H54 (cell line): ENCODE measurements at regions not wholly inside any gene's neighbourhood (a gene's known extent, or its start where the extent isn't known, plus 50 kb on each side); places are given as distances from the start of the nearest gene placed in this dataset.

Experiments used
- DNase-seq: peaks from one replicate; pipeline ENCODE4 v3.0.0; 2011; ENCODE audit warnings: low spot score, mixed read lengths; ENCODE audit not compliant: insufficient read length
- FAIRE-seq: peaks from 3 replicates; lab custom pipeline; 2011; peaks lifted over from hg19 to GRCh38; lab: Jason Lieb, UNC
- POLR2A ChIP-seq: IDR thresholded peaks from 2 replicates; pipeline ENCODE4 v1.6.1; 2011; ENCODE audit warnings: low read depth, mild to moderate bottlenecking, low read length

DNA sequence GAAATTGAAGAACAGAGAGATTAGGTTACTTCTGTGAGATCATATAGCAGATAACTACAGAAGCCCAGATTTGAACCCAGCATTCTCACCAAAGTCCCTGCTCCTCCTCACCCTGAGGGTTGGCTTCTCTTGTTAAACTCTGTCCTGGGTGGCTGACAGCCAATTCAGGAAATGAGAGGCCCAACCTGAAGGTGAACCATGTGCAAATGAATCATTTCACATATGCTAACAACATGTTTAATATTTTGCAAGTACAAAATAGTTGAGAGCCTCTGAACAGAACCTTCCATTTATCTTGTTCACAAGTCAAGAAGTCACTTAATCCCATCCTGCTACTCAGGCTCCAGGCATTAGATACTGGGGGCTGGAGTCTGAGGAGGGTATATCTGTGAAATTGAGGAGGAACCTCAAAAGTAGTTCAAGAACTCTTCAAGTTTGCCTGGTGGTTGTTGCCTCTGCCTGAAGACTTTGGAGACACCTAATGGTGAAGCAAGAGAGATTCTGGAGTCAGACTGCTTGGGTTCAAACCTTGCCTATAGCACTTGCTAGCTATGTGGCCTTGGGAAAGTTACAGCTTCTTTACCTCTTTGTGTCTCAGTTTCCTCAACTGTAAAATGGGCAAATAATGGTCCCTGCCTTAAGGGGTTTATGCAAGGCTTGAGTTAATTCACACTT lies 564.0 kb downstream of the PSAT1 start:
- FAIRE-seq (peak; percentile 38), DNase-seq (no peak)
- TF ChIP-seq POLR2A: no peak

DNA sequence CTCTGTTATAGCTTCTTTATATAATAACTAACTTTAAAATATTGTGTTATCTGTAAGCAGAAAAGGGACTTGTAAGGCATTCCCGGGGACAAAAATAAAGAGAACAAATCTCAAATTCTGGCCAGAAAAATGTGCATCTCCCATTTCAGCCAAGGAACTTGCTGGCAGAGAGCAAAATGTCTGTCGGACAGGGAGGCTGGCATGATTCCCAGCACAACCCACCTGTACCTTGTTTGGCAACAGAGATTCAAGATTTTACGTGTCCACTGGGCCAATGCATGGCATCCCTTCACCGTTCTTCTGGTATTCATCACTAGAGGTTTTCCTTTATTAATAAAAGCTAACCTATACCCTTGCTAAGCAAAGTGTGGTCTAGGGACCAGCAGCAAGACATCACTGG lies 566.6 kb downstream of the PSAT1 start:
- DNase-seq (no peak), FAIRE-seq (no peak)
- no peak for TF ChIP-seq POLR2A

DNA sequence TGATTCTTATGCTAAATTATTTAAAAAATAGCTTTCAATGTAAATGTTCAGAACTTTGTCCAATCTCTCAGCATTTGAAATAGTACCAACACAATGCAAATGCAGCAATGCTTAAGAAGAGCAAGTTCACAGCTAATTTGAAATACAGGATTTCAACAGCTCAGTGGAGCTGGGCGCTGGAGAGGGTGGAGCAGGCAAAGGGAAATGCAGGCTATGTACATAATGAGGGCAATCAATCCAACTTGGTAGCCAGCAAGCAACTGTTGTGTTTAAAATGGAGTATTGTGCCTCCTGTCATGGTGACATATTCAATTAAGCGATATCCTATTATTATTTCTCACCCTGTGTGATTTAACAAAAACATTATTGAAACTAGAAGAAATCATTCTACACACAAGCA lies 568.8 kb downstream of the PSAT1 start:
- TF ChIP-seq POLR2A: no peak
- peak; percentile 86 for FAIRE-seq
- DNase-seq: no peak

DNA sequence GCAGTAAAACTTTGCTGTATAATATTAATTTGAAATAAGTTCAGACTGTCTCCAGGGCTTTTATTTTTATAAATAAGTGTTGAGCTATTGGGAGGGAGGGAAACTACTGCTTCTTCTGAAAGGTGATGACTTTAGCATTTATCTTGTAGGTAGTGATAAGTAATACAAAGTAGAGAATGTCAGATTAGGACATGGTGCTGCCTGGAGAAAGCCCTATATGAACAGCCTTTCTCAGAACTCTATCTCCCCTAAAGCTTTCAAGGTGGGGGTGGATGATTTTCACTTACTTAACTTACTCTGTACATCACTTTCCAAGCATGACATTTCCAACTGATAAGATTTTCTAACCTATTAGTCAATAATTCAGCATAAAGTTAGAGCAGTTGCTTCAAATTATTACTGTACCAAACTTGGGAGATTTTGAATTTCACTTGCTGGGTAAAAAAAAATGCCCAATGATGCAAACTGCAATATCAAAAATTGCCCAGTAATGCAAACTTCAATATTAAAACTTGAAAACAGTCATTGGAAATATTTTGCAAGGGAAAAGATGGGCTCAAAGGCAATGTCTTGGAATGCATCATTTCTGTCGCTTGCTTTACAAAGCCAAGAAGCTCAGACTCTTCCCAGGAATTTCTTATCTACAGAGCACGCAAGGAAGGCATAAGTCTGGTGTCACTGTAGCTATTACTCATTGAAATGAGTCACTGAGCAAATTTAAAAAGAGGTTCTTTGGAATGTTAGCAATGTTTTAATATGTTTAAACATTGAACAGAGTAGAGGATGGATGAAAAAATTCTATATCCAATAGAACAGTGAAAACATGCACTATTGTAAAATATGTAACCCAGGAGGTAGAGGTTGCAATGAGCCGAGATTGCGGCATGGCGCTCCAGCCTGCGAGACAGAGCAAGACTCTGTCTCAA lies 569.5 kb downstream of the PSAT1 start:
- FAIRE-seq (peak; percentile 99), DNase-seq (peak; percentile 65)
- TF ChIP-seq POLR2A: no peak

DNA sequence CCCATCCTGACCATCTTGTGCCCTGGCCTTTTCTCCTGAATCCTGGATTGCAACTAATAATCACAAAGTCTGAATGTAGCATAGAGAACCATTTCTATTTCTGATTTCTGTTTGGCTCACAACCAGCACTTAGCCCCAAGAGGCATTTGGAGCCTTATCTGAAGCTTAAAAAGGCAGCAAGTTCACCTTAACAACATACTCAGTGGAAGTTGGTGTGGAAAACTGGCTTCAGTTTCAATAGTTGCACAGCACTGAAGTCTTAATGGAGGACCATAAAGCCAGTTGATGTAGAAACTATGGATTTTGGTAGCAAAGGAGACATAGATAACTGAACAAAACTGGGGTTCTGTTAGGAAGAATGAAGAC lies 574.1 kb downstream of the PSAT1 start:
- no peak for TF ChIP-seq POLR2A
- FAIRE-seq (no peak), DNase-seq (no peak)

DNA sequence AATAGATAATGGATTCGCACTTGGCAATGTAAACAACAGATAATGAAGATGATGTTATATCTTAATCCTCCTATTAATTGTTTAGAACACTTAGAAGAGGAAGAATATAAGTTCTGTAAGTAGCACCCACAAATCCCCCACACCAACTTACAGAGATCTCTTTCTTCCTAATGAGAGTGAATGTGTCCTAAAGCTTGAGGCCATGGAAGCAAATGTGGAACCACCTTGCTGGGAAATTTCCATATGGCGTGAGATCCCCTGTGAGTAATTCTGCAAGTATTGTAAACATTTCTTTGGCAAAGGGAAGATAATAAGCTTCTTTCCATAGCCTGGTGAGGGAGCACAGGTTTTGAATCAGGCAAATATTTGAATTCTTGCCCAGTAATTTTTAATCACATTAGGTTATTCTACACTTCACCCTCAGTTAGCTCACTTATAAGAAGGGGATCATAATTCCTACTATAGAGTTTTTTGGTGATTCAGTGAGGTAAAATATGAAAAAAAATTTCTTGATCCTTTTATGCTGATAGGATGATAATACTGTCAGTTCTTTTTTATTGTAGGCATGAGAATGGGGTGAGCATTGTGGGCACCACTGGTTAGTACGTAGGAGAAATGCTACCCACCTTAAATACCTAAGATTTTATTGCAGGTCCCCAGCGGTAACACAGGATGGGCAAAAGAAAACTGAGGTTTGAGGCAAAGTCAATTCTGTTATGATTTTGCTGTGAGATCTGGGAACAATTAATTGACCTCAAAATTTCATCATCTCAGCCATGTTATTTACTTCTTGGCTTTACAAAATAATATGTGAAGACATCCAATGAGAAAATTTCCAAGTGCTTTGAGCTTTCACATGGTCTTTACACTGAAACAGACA lies 574.8 kb downstream of the PSAT1 start:
- peak; percentile 99 for FAIRE-seq
- peak; percentile 42 for DNase-seq
- no peak for TF ChIP-seq POLR2A

DNA sequence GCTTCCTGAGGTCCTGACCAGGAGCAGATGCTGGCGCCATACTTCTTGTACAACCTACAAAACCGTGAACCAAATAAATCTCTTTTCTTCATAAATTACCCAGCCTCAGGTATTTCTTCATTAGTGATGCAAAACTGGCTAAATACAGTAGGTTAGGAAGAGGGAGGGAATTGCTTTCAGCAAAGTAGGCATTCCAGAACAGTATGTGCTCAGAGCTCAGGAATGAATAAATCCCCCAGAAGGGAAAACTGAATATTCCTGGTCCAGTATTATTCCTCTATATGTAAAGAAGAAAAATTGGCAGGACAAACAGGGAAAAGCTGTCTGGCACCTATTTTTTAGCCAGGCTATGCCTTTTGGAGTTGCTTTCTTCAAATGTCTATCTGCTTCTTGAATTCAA lies 577.1 kb downstream of the PSAT1 start:
- TF ChIP-seq POLR2A: no peak
- DNase-seq (no peak), FAIRE-seq (no peak)

DNA sequence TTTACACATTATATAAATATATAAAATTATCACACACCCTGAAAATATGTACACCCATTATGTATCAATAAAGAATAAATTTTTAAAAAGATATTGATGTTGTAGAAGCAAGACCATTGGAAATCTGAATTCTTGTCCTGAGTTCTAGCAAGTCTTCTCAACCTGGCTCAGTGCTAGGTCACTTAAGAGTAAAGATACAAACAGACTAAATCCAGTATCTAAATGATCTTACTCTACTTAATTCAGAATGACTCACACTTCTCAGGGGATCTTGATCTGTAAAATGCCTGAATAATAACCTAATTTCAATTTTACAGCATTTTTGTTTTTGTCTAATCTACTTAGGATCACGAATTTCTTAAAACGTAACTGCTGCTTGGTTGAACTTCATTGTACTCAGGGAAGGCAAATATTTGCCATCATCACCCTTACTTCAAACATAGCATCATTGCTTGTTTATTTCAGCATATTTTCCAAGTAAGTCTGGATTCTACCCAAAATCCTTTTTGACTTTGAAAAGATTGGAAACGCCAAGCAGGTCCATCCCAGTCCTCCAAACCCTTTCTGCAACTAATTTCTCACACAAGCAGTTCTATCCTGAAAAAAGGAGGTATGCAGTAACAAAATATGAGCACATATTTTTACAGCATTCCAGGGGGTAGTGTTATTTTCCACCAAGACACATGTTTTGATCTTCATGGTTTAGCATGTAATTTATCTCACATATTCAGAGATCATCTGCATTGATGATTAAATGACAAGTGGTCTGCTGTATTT lies 582.6 kb downstream of the PSAT1 start:
- no peak for TF ChIP-seq POLR2A
- FAIRE-seq: peak; percentile 75
- DNase-seq: no peak

DNA sequence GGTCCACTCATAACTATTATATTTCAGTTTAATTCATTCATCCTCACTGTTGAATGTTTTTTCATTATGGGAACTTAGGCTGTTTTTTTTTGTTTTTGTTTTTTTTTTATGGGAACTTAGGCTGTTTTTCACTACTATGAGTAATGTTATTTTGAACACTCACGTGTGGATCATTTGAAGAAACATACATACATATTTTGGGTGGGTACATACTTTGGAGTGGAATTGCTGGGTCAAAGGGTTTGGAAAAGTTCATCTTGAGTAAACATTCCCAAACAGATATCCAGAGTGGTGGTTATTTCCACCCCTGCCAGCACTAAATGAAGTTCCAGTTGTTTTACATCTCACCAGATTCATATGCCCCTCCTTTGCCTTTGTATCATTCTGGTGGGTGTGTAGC lies 584.4 kb downstream of the PSAT1 start:
- DNase-seq (no peak), FAIRE-seq (peak; percentile 20)
- no peak for TF ChIP-seq POLR2A

DNA sequence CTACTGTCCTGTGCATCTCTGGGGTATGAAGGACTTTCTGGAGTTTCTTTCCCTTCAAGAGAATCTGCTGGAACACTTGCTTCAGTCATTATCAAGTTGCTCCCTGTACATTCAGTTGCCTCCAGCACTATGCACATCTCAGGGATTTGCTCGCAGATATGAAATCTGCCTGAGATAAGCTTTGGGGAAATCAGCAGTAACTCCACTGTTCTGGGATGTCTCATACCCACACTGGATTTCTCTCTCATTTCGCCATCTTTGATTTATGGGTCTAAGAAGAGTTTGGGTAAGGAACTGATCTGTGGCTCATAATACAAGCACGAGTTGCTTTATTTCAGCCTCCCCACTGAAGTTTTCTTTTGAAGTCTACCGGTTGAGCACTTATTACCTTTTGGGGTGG lies 585.6 kb downstream of the PSAT1 start:
- no peak for TF ChIP-seq POLR2A

DNA sequence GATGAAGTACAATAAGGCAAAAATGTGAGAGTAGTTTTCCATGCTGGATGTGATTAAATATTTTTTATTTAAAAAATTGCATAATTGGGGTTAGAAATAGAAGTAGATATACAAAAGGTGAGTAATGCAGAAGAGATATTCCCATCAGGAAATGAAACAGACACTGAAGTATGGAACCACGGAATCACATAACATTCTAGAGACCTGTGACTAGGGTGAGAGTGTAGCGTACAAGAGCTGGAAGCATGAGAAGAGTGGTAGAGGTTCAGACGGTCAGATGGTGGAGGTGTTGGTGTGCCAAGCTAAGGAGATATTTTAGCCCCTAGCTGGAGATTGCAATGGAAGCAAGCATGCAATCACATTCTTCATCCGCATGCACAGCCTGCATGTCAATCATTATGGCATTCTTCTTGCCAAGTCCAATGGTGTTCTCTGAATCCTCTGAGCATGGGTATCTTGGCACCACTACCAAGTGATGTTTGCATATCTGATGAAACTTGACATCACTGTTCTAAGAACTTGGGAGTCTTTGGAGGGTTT lies 587.8 kb downstream of the PSAT1 start:
- FAIRE-seq (peak; percentile 11), DNase-seq (no peak)
- no peak for TF ChIP-seq POLR2A

More for the DNA sequence above, 585.6 kb downstream of the PSAT1 start:
- FAIRE-seq: no peak
- DNase-seq: no peak

DNA sequence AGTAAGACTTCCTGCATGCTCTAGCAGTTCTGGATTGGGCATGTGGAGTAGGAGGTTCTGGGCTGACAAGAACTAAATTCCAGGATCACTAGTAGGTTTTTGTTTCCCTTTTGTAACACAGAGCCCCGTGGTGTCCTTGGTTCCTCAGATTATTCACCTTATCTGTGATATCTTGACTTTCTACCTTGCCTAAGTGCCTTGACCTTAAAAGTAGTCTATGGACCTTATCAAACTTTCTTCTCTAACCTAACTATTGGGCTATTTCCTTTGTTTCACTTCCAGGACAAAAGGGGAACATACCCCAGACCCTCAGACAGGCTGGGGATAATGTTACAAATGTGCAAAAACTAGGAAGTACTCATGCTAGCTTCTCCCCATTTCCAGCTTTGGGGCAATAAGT lies 595.3 kb downstream of the PSAT1 start:
- DNase-seq (no peak), FAIRE-seq (no peak)
- no peak for TF ChIP-seq POLR2A

DNA sequence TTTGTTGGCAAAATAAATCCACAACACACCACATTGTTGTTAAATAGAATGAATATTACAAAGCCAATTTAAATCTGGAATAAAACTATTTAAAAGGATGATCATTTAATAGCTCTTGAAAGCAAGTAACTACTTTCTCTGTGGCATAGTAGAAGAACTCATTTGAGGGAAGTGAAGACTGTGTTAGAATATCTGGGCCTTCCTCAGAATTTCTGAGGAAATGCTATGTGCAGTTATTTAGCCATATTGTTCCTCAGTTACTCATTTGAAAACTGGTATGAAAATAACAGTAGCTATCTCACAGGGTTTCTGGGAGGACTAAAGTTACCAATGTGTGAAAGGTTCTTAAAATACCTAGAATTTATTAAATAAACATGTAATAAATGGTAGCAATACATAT lies 595.8 kb downstream of the PSAT1 start:
- no peak for FAIRE-seq
- no peak for DNase-seq
- no peak for TF ChIP-seq POLR2A
